Upper lobe of left lung (tissue), 4 donors: ENCODE measurements at regions not wholly inside any gene's neighbourhood (a gene's known extent, or its start where the extent isn't known, plus 50 kb on each side); places are given as distances from the start of the nearest gene placed in this dataset.

ENCODE experiments used
- CTCF ChIP-seq, 6 experiments: fragments of 450-650 bp in 4 of 6; fragments of 200-600 bp in 2 of 6; sonication (generic) in 2 of 6; IDR thresholded peaks; one replicate each; pipeline ENCODE4 v1.5.1; 2016 to 2019; ENCODE audit warnings: antibody characterized with exemption in 6 of 6
- EP300 ChIP-seq, 4 donors: sonication (generic); formaldehyde crosslinking; IDR thresholded peaks; one replicate each; pipeline ENCODE4 v1.5.1; 2017; ENCODE audit warnings: antibody characterized with exemption in 4 of 4, control low read depth in 2 of 4
- POLR2A ChIP-seq, 4 donors: fragments of 450-650 bp; IDR thresholded peaks; one replicate each; pipeline ENCODE4 v1.5.1; 2016 to 2017; ENCODE audit warnings: antibody characterized with exemption in 4 of 4, mild to moderate bottlenecking in 2 of 4

- no peak for TF ChIP-seq EP300 (IDR thresholded peaks at IDR 0.05)
- TF ChIP-seq CTCF (IDR thresholded peaks at IDR 0.05), result no peak
- no peak for TF ChIP-seq POLR2A (IDR thresholded peaks at IDR 0.05)
Measured at GRCh38 chr11:127481391-127481790, 480.8 kb upstream of the KIRREL3 start.
